Posterior vena cava (tissue), 2 donors: ENCODE measurements at regions not wholly inside any gene's neighbourhood (a gene's known extent, or its start where the extent isn't known, plus 50 kb on each side); places are given as distances from the start of the nearest gene placed in this dataset.

Experiments
- DNase-seq: peaks from one replicate; pipeline ENCODE4 v3.0.0-alpha.2; 2020; ENCODE audit warnings: low spot score
- intact Hi-C, 2 donors: fragments of 100-400 bp; cut with DNase I; formaldehyde crosslinking; loops; one replicate each; pipeline versions ENCODE4 v1.14.1 to v1.14.2; 2022 to 2023
- donor health status: DM: yes; HTN: yes; CAD: no.
- donor health status: DM: yes; HTN: yes; CAD: no.

- intact Hi-C loops: loop anchor here in 1 of 2 donors (5.0 kb wide), 1 partner anchor 1025 kb away; no protein-coding TSS in a partner anchor
Observed at GRCh38 chr5:35482167-35482755, 135.4 kb upstream of the SPEF2 start.

GRCh38 chr5:35478856-35479682, 138.6 kb upstream of the SPEF2 start:
- intact Hi-C loops: no loop called here
- no peak for DNase-seq

More at GRCh38 chr5:35482167-35482755, 135.4 kb upstream of the SPEF2 start:
- no peak for DNase-seq

- intact Hi-C loops: no loop called here
- no peak for DNase-seq
Observed at GRCh38 chr5:35477911-35478310, 139.8 kb upstream of the SPEF2 start.

GRCh38 chr5:35477321-35477720, 140.3 kb upstream of the SPEF2 start:
- DNase-seq: no peak
- intact Hi-C loops: no loop called here

- no peak for DNase-seq
- intact Hi-C loops: no loop called here
Observed at GRCh38 chr5:35476797-35477196, 140.9 kb upstream of the SPEF2 start.

- intact Hi-C loops: no loop called here
- no peak for DNase-seq
Observed at GRCh38 chr5:35476036-35476435, 141.6 kb upstream of the SPEF2 start.

- intact Hi-C loops: no loop called here
- no peak for DNase-seq
Observed at GRCh38 chr5:35473589-35473988, 144.1 kb upstream of the SPEF2 start.

- no peak for DNase-seq
- intact Hi-C loops: no loop called here
Observed at GRCh38 chr5:35470866-35471265, 146.8 kb upstream of the SPEF2 start.

- DNase-seq: no peak
- intact Hi-C loops: no loop called here
Observed at GRCh38 chr5:35468811-35469210, 148.9 kb upstream of the SPEF2 start.

- no peak for DNase-seq
- intact Hi-C loops: no loop called here
Observed at GRCh38 chr5:35466746-35467145, 150.9 kb upstream of the SPEF2 start.

- DNase-seq: no peak
- intact Hi-C loops: no loop called here
Observed at GRCh38 chr5:35464757-35465156, 152.9 kb upstream of the SPEF2 start.

GRCh38 chr5:35461530-35461929, 156.1 kb upstream of the SPEF2 start:
- intact Hi-C loops: no loop called here
- DNase-seq: no peak

GRCh38 chr5:35458824-35459207, 158.8 kb upstream of the SPEF2 start:
- intact Hi-C loops: no loop called here
- DNase-seq: no peak

GRCh38 chr5:35457912-35458823, 159.5 kb upstream of the SPEF2 start:
- no peak for DNase-seq
- intact Hi-C loops: no loop called here

- DNase-seq: no peak
- intact Hi-C loops: no loop called here
Observed at GRCh38 chr5:35456506-35456905, 161.2 kb upstream of the SPEF2 start.

- intact Hi-C loops: no loop called here
Observed at GRCh38 chr5:35454011-35454525, 163.6 kb upstream of the SPEF2 start.

GRCh38 chr5:35443803-35444595, 173.7 kb upstream of the SPEF2 start:
- intact Hi-C loops: no loop called here
- DNase-seq: no peak

More at GRCh38 chr5:35454011-35454525, 163.6 kb upstream of the SPEF2 start:
- DNase-seq: no peak

- intact Hi-C loops: no loop called here
- DNase-seq: no peak
Observed at GRCh38 chr5:35442885-35443639, 174.6 kb upstream of the SPEF2 start.
